HG02763 (cell line): ENCODE measurements at regions not wholly inside any gene's neighbourhood (a gene's known extent, or its start where the extent isn't known, plus 50 kb on each side); places are given as distances from the start of the nearest gene placed in this dataset.
"Not testable (repeated sequence)": the region's sequence is repeated elsewhere in the genome, so short reads cannot be mapped to it uniquely, and the experiment has no call there.

ENCODE experiments used
- ATAC-seq: cut with Tn5 transposase; IDR thresholded peaks from one replicate; pipeline ENCODE4 v1.9.1; 2021; ENCODE audit warnings: mild to moderate bottlenecking, moderate library complexity; ENCODE audit not compliant: unreplicated experiment

- ATAC-seq: no peak
Observed at GRCh38 chr7:81487516-81487915, 282.3 kb downstream of the HGF start.

GRCh38 chr7:81484261-81484660 lies 285.6 kb downstream of the HGF start:
- no peak for ATAC-seq

- no peak for ATAC-seq
Observed at GRCh38 chr7:81482600-81483186, 287.2 kb downstream of the HGF start.

DNA sequence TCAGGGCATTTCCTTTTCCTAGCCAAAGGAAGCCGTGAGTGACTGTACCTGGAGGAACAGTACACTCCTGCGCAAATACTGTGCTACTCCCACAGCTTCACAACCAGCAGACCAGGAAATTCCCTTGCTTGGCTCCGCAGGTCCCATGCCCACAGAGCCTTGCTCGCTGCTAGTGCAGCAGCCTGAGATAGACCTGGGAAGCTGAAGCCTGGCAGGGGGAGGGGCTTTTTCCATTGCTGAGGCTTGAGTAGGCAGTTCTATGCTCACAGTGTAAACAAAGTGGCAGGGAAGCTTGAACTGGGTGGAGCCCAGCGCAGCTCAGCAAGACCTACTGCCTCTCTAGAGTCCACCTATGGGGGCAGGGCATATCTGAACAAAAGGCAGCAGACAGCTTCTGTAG lies 291.2 kb downstream of the HGF start:
- ATAC-seq: no peak

DNA sequence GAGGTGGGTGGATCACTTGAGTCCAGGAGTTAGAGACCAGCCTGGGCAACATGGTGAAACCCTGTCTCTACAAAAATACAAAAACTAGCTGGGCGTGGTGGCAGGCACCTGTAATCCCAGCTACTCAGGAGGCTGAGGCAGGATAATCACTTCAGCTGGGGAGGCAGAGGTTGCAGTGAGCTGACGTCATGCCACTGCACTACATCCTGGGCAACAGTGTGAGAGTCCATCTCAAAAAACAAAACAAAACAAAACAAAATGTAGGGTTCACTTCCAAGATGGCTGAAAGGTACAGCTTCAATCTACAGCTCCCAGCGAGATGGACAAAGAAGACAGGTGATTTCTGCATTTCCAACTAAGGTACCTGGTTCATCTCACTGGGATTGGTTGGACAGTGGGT lies 291.6 kb downstream of the HGF start:
- ATAC-seq: not testable (repeated sequence)

DNA sequence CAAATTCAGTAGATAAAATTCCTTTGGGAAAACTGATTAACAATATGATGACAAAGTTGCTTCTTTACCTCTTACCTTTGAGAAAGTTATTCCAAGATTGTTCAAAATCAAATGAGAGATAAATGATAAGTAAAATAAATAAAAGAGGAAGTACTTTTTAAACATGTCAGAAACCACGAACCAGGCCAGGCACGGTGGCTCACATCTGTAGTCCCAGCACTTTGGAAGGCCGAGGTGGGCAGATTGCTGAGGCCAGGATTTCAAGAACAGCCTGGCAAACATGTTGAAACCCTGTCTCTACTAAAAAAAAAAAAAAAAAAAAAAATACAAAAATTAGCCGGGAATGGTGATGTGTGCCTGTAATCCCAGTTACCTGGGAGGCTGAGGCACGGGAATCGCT lies 296.6 kb downstream of the HGF start:
- no peak for ATAC-seq

- no peak for ATAC-seq
Observed at GRCh38 chr7:81470724-81471379, 299.0 kb downstream of the HGF start.

DNA sequence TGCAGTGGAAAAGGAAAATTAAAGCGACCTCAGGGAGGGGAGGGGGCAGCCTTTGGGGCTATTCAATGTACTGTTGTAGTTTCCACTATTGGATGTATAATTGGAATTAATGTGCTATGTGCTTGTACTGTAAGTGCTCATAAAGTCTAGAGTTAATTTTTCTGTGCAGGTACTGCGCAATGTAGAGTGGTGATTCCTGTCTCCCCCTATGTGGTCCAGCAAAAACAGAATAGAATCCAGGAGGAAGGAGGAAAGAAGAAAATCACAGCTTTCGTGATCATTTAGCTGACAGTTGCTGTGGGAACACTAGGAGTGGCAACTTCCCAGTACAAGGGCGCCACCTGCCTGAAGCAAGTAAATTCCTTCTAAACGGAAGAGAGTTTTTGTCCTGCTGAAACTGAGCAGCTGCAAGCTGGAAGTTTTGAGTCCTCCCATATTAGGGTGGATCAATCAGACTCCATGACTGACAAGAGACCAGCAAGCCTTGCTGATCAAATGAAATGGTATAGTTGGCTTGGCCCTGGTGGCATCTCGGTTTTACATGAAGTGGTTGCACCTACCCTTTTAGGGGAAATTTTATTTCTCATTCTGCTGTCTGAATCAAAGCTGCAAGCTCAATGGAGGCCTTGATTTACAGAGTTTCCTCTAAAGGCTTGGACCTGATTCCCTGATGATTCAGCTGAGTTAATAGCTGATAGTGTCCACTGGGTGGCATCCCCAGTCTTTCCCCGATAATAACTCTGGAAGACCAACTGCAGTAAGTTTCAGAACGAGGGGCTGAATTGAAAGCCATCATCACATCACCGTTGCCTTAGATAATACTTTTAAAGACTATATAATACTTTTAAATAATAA lies 299.8 kb downstream of the HGF start:
- peak; percentile 53 for ATAC-seq

DNA sequence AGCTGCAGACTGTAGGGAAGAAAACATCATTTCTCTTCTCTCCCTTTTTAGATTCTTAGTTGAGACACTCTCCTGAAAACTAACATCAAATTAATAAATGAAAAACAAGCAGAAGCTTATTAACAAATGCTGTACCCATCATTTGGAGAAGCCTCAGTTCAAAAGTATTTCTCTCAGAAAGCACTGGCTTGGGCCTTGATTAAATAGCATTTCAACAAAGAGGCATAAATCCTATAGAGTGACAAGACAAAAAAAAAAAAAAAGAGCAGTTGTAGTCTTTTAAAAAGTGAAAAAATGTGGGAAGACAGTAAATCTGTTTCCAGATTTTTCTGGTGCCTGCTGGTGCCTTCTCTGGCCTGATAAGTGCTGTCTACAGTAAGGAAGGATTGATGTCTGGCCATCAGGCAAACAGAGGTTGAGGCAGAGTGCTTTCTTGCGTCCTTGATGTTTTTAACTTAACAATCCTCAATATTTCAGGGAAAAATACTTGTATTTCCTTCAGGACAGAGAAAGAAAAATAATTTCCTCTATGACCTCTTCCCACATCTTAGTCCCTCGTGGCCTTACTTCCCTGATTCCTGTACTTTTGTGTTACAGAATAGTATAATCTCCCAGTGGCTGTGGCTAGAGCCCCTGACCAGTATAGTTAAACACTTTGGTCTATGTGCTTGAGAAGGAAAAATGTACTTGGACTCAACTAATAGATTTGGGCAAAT lies 300.5 kb downstream of the HGF start:
- no peak for ATAC-seq

DNA sequence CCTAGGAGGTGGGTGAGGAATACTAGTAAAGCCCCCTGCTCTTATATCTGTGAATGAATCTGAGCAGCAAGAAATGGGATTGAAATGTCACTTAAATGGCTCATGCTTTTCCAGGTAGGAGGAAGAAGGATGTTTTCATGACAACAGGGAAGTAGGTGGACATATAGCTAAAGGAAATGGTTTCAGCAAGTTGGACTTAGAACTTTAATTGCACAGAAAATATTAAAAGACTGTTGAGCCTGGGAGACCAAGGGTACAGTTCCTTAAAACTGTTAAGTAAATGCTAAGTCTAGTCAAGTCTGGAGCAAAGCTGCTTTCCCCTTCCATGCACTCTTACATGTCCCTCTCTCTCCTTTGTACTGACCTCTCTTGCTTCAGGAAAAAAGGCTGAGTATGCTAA lies 301.3 kb downstream of the HGF start:
- no peak for ATAC-seq

- no peak for ATAC-seq
Observed at GRCh38 chr7:81467964-81468363, 301.9 kb downstream of the HGF start.

DNA sequence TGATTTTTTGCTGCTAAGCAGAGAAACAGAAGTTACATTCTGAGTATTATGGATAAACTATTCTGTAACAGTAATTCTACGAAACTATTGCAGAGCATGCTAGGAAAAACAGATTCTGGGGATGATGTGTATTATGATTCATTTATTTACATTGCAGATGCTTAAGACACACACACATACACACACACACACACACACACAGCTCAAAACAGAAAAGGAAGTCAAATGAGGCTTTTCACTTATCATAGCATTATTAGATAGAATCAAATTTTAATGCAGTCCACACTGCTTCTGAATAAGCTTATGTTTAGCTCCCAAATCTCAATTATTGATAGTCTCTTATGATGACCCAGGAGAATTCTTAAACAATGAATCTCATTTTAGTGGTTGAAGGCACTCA lies 307.2 kb downstream of the HGF start:
- no peak for ATAC-seq

- no peak for ATAC-seq
Observed at GRCh38 chr7:81460250-81461045, 309.4 kb downstream of the HGF start.

DNA sequence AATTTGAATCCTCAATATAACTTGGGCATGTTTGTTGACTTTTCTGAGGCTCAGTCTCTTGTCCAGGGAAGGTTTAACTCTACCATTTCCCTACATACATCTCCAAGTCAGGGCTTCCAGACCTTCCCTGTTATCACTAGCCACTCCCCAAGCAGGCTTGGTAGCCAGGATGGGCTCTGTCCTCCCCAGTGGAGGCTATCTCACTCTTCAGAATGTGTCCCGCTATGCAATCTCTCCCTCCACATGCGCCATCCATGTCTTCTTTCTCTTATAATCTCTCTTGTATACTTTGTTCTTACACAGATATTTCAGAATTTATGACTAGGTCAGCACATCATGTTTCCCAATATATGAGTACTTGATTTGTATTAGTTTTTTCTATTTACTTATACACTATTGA lies 310.4 kb downstream of the HGF start:
- no peak for ATAC-seq

DNA sequence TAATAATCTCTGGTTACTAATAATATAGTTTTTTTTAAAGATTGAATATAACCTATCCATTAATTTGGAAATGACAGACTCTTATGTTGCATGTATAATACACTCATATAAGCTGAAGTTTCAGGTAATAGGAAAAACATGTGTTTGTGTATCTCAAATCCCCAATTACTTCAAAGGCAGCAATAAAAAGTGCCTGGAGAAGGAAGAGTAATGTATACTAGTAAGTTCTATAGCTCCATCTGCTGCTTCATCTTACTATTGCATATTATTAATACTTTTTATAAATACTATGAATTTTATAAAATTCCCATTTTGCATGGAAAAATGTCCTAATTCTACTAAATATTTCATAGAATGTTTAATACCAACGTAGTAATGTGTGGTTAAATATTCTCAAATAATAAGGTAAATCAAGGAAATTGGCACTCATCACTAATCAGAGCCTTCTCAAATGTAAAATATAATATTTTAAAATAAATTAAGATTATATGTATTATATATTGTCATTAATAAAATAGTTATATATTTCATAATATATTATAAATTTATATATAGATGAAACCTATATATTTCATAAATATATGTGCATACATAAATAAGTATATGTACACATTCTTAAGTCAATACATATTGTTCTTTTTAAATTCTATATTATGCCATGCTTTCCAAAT lies 311.9 kb downstream of the HGF start:
- no peak for ATAC-seq

- not testable (repeated sequence) for ATAC-seq
Observed at GRCh38 chr7:81453770-81454169, 316.1 kb downstream of the HGF start.

GRCh38 chr7:81449105-81449504 lies 320.7 kb downstream of the HGF start:
- ATAC-seq: no peak

DNA sequence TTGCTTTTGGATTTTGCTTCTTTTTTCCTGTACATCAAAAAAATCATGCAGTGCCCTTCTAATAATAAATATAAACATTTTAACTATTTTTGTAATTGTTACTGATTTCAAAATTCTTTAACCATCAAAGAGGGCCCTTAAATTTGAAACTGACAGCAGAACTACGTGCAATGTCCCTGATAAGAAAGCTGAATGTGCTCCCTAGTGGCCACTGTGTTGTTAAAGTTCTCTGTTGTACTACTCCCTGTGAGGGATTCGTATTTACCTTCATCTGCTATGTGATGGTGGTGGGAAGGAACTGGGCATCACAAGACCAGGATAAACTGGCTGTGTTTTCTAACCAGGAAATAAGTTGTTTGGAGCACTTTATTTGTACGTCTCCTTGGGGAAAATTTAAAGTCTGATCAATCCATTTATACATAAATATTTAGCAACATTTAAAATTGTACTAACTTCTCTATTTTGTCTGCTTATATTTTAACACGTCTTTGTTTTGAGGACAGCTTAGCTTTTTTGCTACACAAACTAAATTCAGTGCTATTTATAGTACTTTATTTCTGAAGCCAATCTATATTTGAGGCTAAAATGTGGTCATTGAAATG lies 322.4 kb downstream of the HGF start:
- ATAC-seq: no peak

GRCh38 chr7:81446212-81446611 lies 323.6 kb downstream of the HGF start:
- ATAC-seq: no peak

DNA sequence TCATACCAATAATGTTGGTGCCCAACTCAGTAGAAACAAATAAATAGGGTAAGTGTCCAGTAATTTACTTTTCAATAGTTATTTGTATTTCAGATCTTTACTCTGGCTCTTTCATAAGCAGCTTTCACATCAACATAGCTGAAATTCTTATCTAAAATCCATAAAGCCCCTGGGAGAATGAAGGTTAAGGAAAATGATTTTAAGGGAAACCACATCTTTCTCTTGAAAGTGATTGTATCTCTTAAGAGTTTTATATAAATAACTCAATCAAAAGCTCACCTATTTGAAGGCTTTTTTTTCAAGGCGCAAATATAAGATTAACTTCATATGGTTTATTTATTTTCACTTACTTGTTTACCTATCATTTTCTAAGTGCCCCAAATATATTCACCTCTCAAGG lies 324.4 kb downstream of the HGF start:
- ATAC-seq: no peak
